ENCODE measurements at regions not wholly inside any gene's neighbourhood (a gene's known extent, or its start where the extent isn't known, plus 50 kb on each side); places are given as distances from the start of the nearest gene placed in this dataset.

- DNase-seq (ENCODE audit: low spot score in 2 of 2): no peak
- Histone ChIP-seq H3K36me3 (no peaks in the 10 kb centered on the region), H3K27ac (peak overlapping the region in 1 of 2 donors; percentile 12), H3K27me3 (no peaks in the 10 kb centered on the region), H3K4me1 (peaks cover 3 to 11% of the 10 kb centered on the region in 2 donors), H3K9me3 (no peaks in the 10 kb centered on the region), H3K4me3 (no peak overlapping the region)
- intact Hi-C loops (cut with DNase I): no loop called here
- TF ChIP-seq CTCF (IDR thresholded peaks at IDR 0.05): no peak
Measured at GRCh38 chr5:39476843-39477220, 52.1 kb upstream of the DAB2 start.

GRCh38 chr5:39475881-39476842, 51.4 kb upstream of the DAB2 start:
- H3K4me3 ChIP-seq: no peak overlapping the region
- no peaks in the 10 kb centered on the region for H3K36me3 ChIP-seq
- no peaks in the 10 kb centered on the region for H3K27me3 ChIP-seq
- no peaks in the 10 kb centered on the region for H3K9me3 ChIP-seq
- H3K4me1 ChIP-seq: peaks cover 3 to 11% of the 10 kb centered on the region in 2 donors
- peak overlapping the region in 1 of 2 donors; percentile 47 for H3K27ac ChIP-seq
- no peak for TF ChIP-seq CTCF (IDR thresholded peaks at IDR 0.05)
- intact Hi-C loops (cut with DNase I): no loop called here
- no peak for DNase-seq (ENCODE audit: low spot score in 2 of 2)

GRCh38 chr5:39475159-39475571, 50.4 kb upstream of the DAB2 start:
- no peak for DNase-seq (ENCODE audit: low spot score in 2 of 2)
- no peaks in the 10 kb centered on the region for H3K36me3 ChIP-seq
- peaks cover 3 to 11% of the 10 kb centered on the region in 2 donors for H3K4me1 ChIP-seq
- no peaks in the 10 kb centered on the region for H3K9me3 ChIP-seq
- intact Hi-C loops (cut with DNase I): no loop called here
- TF ChIP-seq CTCF (IDR thresholded peaks at IDR 0.05): no peak
- H3K4me3 ChIP-seq: no peak overlapping the region
- H3K27me3 ChIP-seq: no peaks in the 10 kb centered on the region
- peak overlapping the region; percentile 1 to 47 for H3K27ac ChIP-seq

Measured in ascending aorta (tissue), 2 donors.